ENCODE measurements at regions not wholly inside any gene's neighbourhood (a gene's known extent, or its start where the extent isn't known, plus 50 kb on each side); places are given as distances from the start of the nearest gene placed in this dataset.

GRCh38 chr2:221361633-221362032 is 210.5 kb downstream of the EPHA4 start:
- no TSS peak for BruUV-seq (replicated peaks)
- CTCF ChIA-PET (ENCODE audit: low intra/inter-chr PET ratio, low total read pairs): no interaction called here
- DNase-seq (ENCODE audit: low spot score) (no peak), FAIRE-seq (no peak), ATAC-seq (no peak)
- H4K20me1 ChIP-seq (ENCODE audit: insufficient read depth, low read length): no peaks in the 10 kb centered on the region
- no peak overlapping the region for H3K9ac ChIP-seq (ENCODE audit: insufficient read depth, low read depth, low read length)
- no peak overlapping the region for H2AFZ ChIP-seq (ENCODE audit: low read length)
- TF ChIP-seq ZNF776 (CRISPR knock-in tag; IDR thresholded peaks at IDR 0.05) (no peak), ZNF33A (CRISPR knock-in tag; IDR thresholded peaks at IDR 0.05; ENCODE audit: borderline replicate concordance) (no peak), TEAD2 (CRISPR knock-in tag; IDR thresholded peaks at IDR 0.05) (no peak), HCFC1 (IDR thresholded peaks at IDR 0.05; ENCODE audit: low read depth, low read length) (no peak), TEAD3 (CRISPR knock-in tag; optimal IDR thresholded peaks at IDR 0.05; ENCODE audit: borderline replicate concordance) (no peak), SIX4 (CRISPR knock-in tag; IDR thresholded peaks at IDR 0.05) (no peak), ZSCAN9 (CRISPR knock-in tag; IDR thresholded peaks at IDR 0.05; ENCODE audit: borderline replicate concordance) (no peak), ZBTB43 (CRISPR knock-in tag; conservative IDR thresholded peaks at IDR 0.05) (no peak), TCF7L2 (IDR thresholded peaks at IDR 0.05; ENCODE audit: low read depth, low read length) (no peak), NR3C1 (CRISPR knock-in tag; IDR thresholded peaks at IDR 0.05) (no peak), ZNF414 (CRISPR knock-in tag; IDR thresholded peaks at IDR 0.05) (no peak), NFKB2 (CRISPR knock-in tag; IDR thresholded peaks at IDR 0.05; ENCODE audit: borderline replicate concordance) (no peak), ISX (CRISPR knock-in tag; conservative IDR thresholded peaks at IDR 0.05) (no peak), NRL (CRISPR knock-in tag; IDR thresholded peaks at IDR 0.05; ENCODE audit: borderline replicate concordance) (no peak), SRSF4 (IDR thresholded peaks at IDR 0.05; ENCODE audit: low read depth, low read length, poor library complexity, severe bottlenecking) (no peak), FOSL1 (CRISPR knock-in tag; IDR thresholded peaks at IDR 0.05; ENCODE audit: borderline replicate concordance) (no peak)
- no peaks in the 10 kb centered on the region for H3K79me2 ChIP-seq (ENCODE audit: insufficient read depth, low read length)
- H3K36me3 ChIP-seq (replicated peaks in 1 of 2; ENCODE audit: control insufficient read depth in 1 of 2, insufficient read depth in 2 of 2, low read length in 2 of 2): no peaks in the 10 kb centered on the region
- H3K4me2 ChIP-seq (ENCODE audit: low read depth, low read length): no peak overlapping the region
- intact Hi-C loops (cut with micrococcal nuclease; ENCODE audit: unreplicated experiment): no loop called here
- POLR2A ChIA-PET: no interaction called here
- H3K27me3 ChIP-seq (ENCODE audit: control insufficient read depth in 1 of 2, insufficient read depth in 2 of 2, low read length in 2 of 2): no peaks in the 10 kb centered on the region
- in situ Hi-C loops (cut with HindIII; ENCODE audit: extremely low pct_ligation_motif_present, low pct_unique_long_range_greater_than_20kb): no loop called here
- no peak overlapping the region for H3K4me3 ChIP-seq (replicated peaks in 1 of 3; ENCODE audit: insufficient read depth in 1 of 3, low read depth in 2 of 3, low read length in 3 of 3)
- WGBS (ENCODE audit: low lambda C conversion rate): 1% methylated on average over 4 of the region's 4 CpGs
- H3K4me1 ChIP-seq (ENCODE audit: insufficient read depth, low read length): no peaks in the 10 kb centered on the region
- H3K9me3 ChIP-seq (ENCODE audit: low read length): no peaks in the 10 kb centered on the region
- H3K27ac ChIP-seq (ENCODE audit: extremely low read length, insufficient read depth, low read length): no peak overlapping the region
